RWPE2 (cell line): ENCODE measurements at regions not wholly inside any gene's neighbourhood (a gene's known extent, or its start where the extent isn't known, plus 50 kb on each side); places are given as distances from the start of the nearest gene placed in this dataset.

Experiments
- ATAC-seq: fragments of 200-7000 bp; cut with Tn5 transposase; 3 replicates; pipeline ENCODE4 v1.9.1; 2021; ENCODE audit warnings: low read depth
- DNase-seq: peaks from one replicate; pipeline ENCODE4 v3.0.0-alpha.2; 2020; ENCODE audit warnings: low spot score
- H3K27ac ChIP-seq: fragments of 450-650 bp; 2 replicates; pipeline ENCODE4 v1.5.1; 2017; ENCODE audit warnings: mild to moderate bottlenecking; ENCODE audit not compliant: poor library complexity, severe bottlenecking
- H3K27me3 ChIP-seq: fragments of 250-450 bp; sonication (Bioruptor Pico); 2 replicates; pipeline ENCODE4 v1.5.1; 2021; ENCODE audit warnings: mild to moderate bottlenecking, moderate library complexity; ENCODE audit not compliant: insufficient read depth, poor library complexity, severe bottlenecking
- H3K36me3 ChIP-seq: fragments of 250-450 bp; sonication (Bioruptor Pico); 2 replicates; pipeline ENCODE4 v1.5.1; 2020; ENCODE audit warnings: low read depth, mild to moderate bottlenecking, moderate library complexity
- H3K4me1 ChIP-seq: fragments of 250-450 bp; sonication (Bioruptor Pico); 2 replicates; pipeline ENCODE4 v1.5.1; 2021; ENCODE audit warnings: mild to moderate bottlenecking, moderate library complexity; ENCODE audit not compliant: insufficient read depth, poor library complexity, severe bottlenecking
- H3K4me3 ChIP-seq: fragments of 250-450 bp; sonication (Bioruptor Pico); 2 replicates; pipeline ENCODE4 v1.5.1; 2021; ENCODE audit warnings: mild to moderate bottlenecking, moderate library complexity; ENCODE audit not compliant: severe bottlenecking
- H3K9me3 ChIP-seq: fragments of 250-450 bp; sonication (Bioruptor Pico); 2 replicates; pipeline ENCODE4 v1.5.1; 2021; ENCODE audit warnings: mild to moderate bottlenecking, moderate library complexity; ENCODE audit not compliant: severe bottlenecking
- TF ChIP-seq, protein P1 (sequence below): fragments of 450-650 bp; IDR thresholded peaks from one replicate; pipeline ENCODE4 v1.5.1; 2017; ENCODE audit warnings: mild to moderate bottlenecking, moderate library complexity; ENCODE audit not compliant: poor library complexity, severe bottlenecking

DNA sequence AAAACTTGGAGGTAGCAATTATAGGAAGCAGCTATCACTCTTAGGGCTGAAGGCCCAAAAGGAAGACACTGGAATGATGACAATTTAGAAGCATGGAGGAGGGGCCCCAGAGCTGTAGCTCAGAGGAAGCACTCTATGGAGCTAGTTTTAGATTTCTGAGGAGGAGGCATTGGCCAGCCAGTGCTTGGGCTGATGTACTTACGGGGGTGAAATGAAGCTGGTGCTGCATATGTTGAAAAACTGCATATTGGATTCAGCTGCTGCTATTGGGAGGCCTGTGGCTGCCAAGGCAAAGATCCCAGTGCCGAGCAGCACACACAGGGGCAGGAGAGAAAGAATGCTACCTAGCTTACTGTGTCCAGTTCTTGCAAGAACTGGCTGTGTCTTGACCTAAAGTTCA is 53.9 kb upstream of the HMHB1 start:
- H3K4me3 ChIP-seq = no peak overlapping the region
- ATAC-seq (no peak), DNase-seq (no peak)
- no peaks in the 10 kb centered on the region for H3K4me1 ChIP-seq
- no peaks in the 10 kb centered on the region for H3K36me3 ChIP-seq
- no peaks in the 10 kb centered on the region for H3K27me3 ChIP-seq
- no peak overlapping the region for H3K27ac ChIP-seq
- TF ChIP-seq, protein P1, sequence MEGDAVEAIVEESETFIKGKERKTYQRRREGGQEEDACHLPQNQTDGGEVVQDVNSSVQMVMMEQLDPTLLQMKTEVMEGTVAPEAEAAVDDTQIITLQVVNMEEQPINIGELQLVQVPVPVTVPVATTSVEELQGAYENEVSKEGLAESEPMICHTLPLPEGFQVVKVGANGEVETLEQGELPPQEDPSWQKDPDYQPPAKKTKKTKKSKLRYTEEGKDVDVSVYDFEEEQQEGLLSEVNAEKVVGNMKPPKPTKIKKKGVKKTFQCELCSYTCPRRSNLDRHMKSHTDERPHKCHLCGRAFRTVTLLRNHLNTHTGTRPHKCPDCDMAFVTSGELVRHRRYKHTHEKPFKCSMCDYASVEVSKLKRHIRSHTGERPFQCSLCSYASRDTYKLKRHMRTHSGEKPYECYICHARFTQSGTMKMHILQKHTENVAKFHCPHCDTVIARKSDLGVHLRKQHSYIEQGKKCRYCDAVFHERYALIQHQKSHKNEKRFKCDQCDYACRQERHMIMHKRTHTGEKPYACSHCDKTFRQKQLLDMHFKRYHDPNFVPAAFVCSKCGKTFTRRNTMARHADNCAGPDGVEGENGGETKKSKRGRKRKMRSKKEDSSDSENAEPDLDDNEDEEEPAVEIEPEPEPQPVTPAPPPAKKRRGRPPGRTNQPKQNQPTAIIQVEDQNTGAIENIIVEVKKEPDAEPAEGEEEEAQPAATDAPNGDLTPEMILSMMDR = no peak
- no peaks in the 10 kb centered on the region for H3K9me3 ChIP-seq

DNA sequence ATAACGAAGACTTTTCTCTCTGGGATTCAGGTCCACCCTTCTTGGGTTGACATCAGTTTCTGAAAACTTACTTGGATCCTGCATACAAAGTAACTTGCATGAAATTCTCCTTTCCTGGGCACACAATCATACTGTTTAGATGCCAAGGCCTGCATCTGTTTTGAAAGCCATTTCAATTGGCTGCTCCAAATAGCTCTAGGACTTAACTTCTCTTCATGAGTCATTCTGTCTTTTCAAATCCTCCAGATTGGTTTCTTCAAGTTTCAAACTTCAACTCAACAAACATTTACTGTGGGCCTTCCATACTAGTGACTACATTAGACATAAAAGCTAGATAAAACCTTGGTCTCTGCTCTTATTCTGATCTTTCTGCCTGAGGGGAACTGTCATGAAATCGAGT is 54.8 kb upstream of the HMHB1 start:
- no peaks in the 10 kb centered on the region for H3K27me3 ChIP-seq
- no peaks in the 10 kb centered on the region for H3K9me3 ChIP-seq
- H3K27ac ChIP-seq = no peak overlapping the region
- ATAC-seq = no peak
- DNase-seq = no peak
- H3K4me1 ChIP-seq = no peaks in the 10 kb centered on the region
- TF ChIP-seq, protein P1 = no peak
- no peaks in the 10 kb centered on the region for H3K36me3 ChIP-seq
- H3K4me3 ChIP-seq = no peak overlapping the region

DNA sequence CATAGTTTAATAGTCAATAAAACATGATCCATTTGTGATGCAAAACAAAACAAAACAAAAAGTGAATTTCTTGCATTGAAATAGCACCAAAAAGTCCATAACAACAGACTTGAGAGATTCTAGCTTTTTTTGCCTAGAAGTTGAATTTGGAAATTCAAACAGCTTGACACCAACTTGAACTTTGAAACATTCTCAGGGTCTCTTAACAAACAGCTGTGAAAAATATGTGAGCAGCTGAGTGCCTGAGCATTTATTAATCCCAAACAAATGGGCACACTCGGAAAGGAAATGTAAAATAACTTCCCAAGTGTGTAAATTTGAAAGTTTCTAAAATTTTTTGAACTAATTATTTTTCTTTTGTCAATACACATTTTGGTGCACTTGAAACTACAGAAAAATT is 56.0 kb upstream of the HMHB1 start:
- no peak for ATAC-seq
- TF ChIP-seq, protein P1 = no peak

DNA sequence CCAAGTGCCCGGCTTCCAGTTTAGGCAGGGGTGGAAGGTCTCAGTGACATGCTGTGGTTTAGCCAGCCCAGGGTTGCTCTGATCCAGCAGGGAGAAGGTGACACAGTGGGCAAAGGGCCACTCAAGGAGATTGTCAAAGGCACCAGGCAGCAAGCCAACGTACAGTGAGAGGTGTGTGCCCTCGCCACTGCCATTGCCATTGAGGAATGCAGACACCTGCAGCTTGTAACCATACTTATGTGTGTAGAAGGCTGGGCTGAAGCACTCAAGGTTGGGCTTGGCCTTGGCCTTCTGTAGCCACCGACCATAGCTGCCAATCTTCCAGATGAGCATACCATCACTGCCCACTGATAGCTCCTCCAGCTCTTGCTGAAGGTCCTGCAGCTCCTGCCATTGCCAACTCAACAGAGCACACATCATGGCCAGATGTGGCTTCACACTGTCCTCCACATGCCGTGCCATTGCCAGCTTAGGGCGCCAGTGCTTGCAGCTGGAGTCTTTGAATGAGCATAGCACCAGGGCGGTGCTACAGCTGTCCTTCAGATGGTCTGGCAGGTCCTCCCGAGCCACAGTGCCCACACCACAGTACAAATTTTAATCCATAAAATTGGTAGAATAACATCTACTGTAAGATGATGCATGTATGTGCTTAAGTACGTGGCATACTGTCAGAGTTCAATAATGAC is 59.7 kb upstream of the HMHB1 start:
- no peak for ATAC-seq
- Histone ChIP-seq H3K36me3 (no peaks in the 10 kb centered on the region), H3K9me3 (no peaks in the 10 kb centered on the region), H3K4me3 (no peak overlapping the region), H3K27me3 (no peaks in the 10 kb centered on the region), H3K4me1 (no peaks in the 10 kb centered on the region), H3K27ac (no peak overlapping the region)
- TF ChIP-seq, protein P1 = no peak
- DNase-seq = no peak

More for the DNA sequence above, 56.0 kb upstream of the HMHB1 start:
- no peak for DNase-seq
- Histone ChIP-seq H3K36me3 (no peaks in the 10 kb centered on the region), H3K9me3 (no peaks in the 10 kb centered on the region), H3K4me1 (no peaks in the 10 kb centered on the region), H3K27ac (no peak overlapping the region), H3K27me3 (no peaks in the 10 kb centered on the region), H3K4me3 (no peak overlapping the region)

DNA sequence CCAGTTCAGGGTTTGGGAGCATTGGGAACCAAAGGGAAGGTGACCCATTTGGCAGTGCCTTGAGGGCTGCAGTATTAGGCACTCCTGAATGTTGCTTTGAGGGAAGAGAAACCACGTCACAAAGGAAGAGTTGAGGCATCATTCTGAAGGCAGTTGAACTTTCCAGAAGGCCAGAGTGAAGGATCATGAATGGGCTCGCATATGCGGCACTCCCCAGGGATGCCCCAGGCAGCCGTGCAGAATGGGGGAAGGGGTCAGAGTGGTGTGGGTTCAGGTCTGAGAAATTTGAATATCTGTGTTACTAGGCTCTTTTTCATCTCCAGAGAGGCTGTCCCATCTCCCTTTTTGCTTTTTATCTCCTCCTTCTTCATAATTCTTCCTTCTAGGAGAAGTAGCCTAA is 60.6 kb upstream of the HMHB1 start:
- Histone ChIP-seq H3K4me3 (no peak overlapping the region), H3K27ac (no peak overlapping the region), H3K9me3 (no peaks in the 10 kb centered on the region), H3K36me3 (no peaks in the 10 kb centered on the region), H3K27me3 (no peaks in the 10 kb centered on the region), H3K4me1 (no peaks in the 10 kb centered on the region)
- ATAC-seq (no peak), DNase-seq (no peak)
- TF ChIP-seq, protein P1 = no peak
